ENCODE measurements at regions not wholly inside any gene's neighbourhood (a gene's known extent, or its start where the extent isn't known, plus 50 kb on each side); places are given as distances from the start of the nearest gene placed in this dataset.

GRCh38 chr1:55503663-55504305, 288.6 kb upstream of the USP24 start:
- TF ChIP-seq SPI1 (IDR thresholded peaks at IDR 0.05; ENCODE audit: low read depth, low read length): no peak
- no peak for TF ChIP-seq POLR2AphosphoS5 (IDR thresholded peaks at IDR 0.05; ENCODE audit: low read depth, low read length)
